GM12878 (cell line): ENCODE measurements at regions not wholly inside any gene's neighbourhood (a gene's known extent, or its start where the extent isn't known, plus 50 kb on each side); places are given as distances from the start of the nearest gene placed in this dataset.

ENCODE experiments used
- ATAC-seq: fragments of 200-7000 bp; cut with Tn5 transposase; 3 replicates; pipeline ENCODE4 v1.9.1; 2020; ENCODE audit warnings: mild to moderate bottlenecking, moderate library complexity
- BruUV-seq: library from RNA; stranded (reverse); fragments of 400-500 nt; replicated peaks from 2 replicates; lab custom pipeline; 2021; lab: Mats Ljungman, UMichigan
- CTCF ChIA-PET: fragments of 300-600 bp; sonication (Branson Sonifier 250); formaldehyde crosslinking; extraction: SDS; loops from one replicate; lab custom pipeline; 2021; ENCODE audit warnings: inconsistent platforms; lab: Yijun Ruan, JAX
- POLR2A ChIA-PET: fragments of 350-600 bp; formaldehyde crosslinking; extraction: SDS; loops from one replicate; lab custom pipeline; 2021; ENCODE audit warnings: inconsistent platforms; lab: Charles Lee
- RAD21 ChIA-PET: fragments of 300-600 bp; sonication (Branson Sonifier 250); formaldehyde crosslinking; loops from one replicate; lab custom pipeline; 2023; ENCODE audit warnings: antibody characterized with exemption; ENCODE audit not compliant: unreplicated experiment; lab: Charles Lee
- SMC1A ChIA-PET: fragments of 300-600 bp; sonication (Branson Sonifier 250); formaldehyde crosslinking; loops from one replicate; lab custom pipeline; 2023; ENCODE audit not compliant: unreplicated experiment, uncharacterized antibody; lab: Charles Lee
- DNase-seq: peaks from one replicate; pipeline ENCODE4 v3.0.0-alpha.2; 2011; ENCODE audit warnings: low read depth, low spot score
- FAIRE-seq: peaks from 3 replicates; lab custom pipeline; 2011; peaks lifted over from hg19 to GRCh38; lab: Jason Lieb, UNC
- H2AFZ ChIP-seq: 2 replicates; pipeline ENCODE4 v1.6.0; 2011; ENCODE audit warnings: low read depth, low read length, control low read depth; ENCODE audit not compliant: control insufficient read depth
- H3K27ac ChIP-seq: 2 replicates; pipeline ENCODE4 v1.5.1; 2011; ENCODE audit warnings: control low read depth; ENCODE audit not compliant: control insufficient read depth, insufficient read depth
- H3K27me3 ChIP-seq, 2 experiments: replicated peaks in 1 of 2; 2 replicates each; pipeline versions ENCODE4 v1.6.0 to v1.6.1; 2011; ENCODE audit warnings: low read length in 1 of 2; ENCODE audit not compliant: control insufficient read depth in 2 of 2, insufficient read depth in 2 of 2
- H3K36me3 ChIP-seq, 2 experiments: 2 replicates each; pipeline ENCODE4 v1.5.1; 2011; ENCODE audit warnings: low read length in 1 of 2; ENCODE audit not compliant: control insufficient read depth in 2 of 2, insufficient read depth in 2 of 2
- H3K4me1 ChIP-seq: 2 replicates; pipeline ENCODE4 v1.6.1; 2011; ENCODE audit warnings: mild to moderate bottlenecking, low read length, moderate library complexity, mixed read lengths; ENCODE audit not compliant: control insufficient read depth, insufficient read depth
- H3K4me2 ChIP-seq: 2 replicates; pipeline ENCODE4 v1.6.0; 2011; ENCODE audit warnings: control low read depth; ENCODE audit not compliant: control insufficient read depth, insufficient read depth
- H3K4me3 ChIP-seq: fragments of 200-600 bp; sonication (generic); 2 replicates; pipeline ENCODE4 v1.5.1; 2016
- H3K79me2 ChIP-seq: 2 replicates; pipeline ENCODE4 v1.6.0; 2011; ENCODE audit warnings: low read length; ENCODE audit not compliant: control insufficient read depth, insufficient read depth
- H3K9ac ChIP-seq: 2 replicates; pipeline ENCODE4 v1.8.0; 2011; ENCODE audit warnings: low read length, control low read depth, mixed read lengths; ENCODE audit not compliant: control insufficient read depth, insufficient read depth
- H3K9me3 ChIP-seq: replicated peaks from 3 replicates; pipeline ENCODE4 v1.5.1; 2011; ENCODE audit warnings: mild to moderate bottlenecking, low read length; ENCODE audit not compliant: control insufficient read depth, insufficient read depth
- H4K20me1 ChIP-seq: 2 replicates; pipeline ENCODE4 v1.6.0; 2011; ENCODE audit not compliant: control insufficient read depth, insufficient read depth
- ASH2L ChIP-seq: fragments of 300-600, 200-600 bp; sonication (generic); IDR thresholded peaks from 2 replicates; pipeline ENCODE4 v1.6.1; 2017; ENCODE audit warnings: low read depth, mild to moderate bottlenecking, borderline replicate concordance
- CEBPB ChIP-seq, 2 experiments: fragments of 150-350 bp in 1 of 2; IDR thresholded peaks; 2 replicates each; pipeline ENCODE4 v1.6.1; 2012 to 2014; ENCODE audit warnings: low read depth in 2 of 2, low read length in 2 of 2, borderline replicate concordance in 1 of 2, inconsistent platforms in 1 of 2
- FOS ChIP-seq: IDR thresholded peaks from 3 replicates; pipeline ENCODE4 v1.6.1; 2011; ENCODE audit warnings: borderline replicate concordance; ENCODE audit not compliant: insufficient read length; ENCODE audit errors: extremely low read depth
- HDGF ChIP-seq: fragments of 450-650 bp; IDR thresholded peaks from 2 replicates; pipeline ENCODE4 v1.6.1; 2016; ENCODE audit warnings: antibody characterized with exemption
- TBL1XR1 ChIP-seq: IDR thresholded peaks from 2 replicates; pipeline ENCODE4 v1.6.1; 2012; ENCODE audit warnings: low read depth, low read length, improper control_type of control experiment
- WGBS: methylation state at CpG from one replicate; pipeline ENCODE4 v1.1.6; 2016; ENCODE audit warnings: low lambda C conversion rate; ENCODE audit not compliant: insufficient replicate concordance, insufficient coverage; ENCODE audit errors: missing lambda C conversion rate; 5-methylcytosine and 5-hydroxymethylcytosine counted together
- in situ Hi-C: fragments of 300-500 bp; cut with MboI; formaldehyde crosslinking; loops from 9 replicates; pipeline ENCODE4 v1.14.3; 2018; ENCODE audit warnings: mixed read lengths
- intact Hi-C: fragments of 100-400 bp; cut with micrococcal nuclease; formaldehyde crosslinking; loops from one replicate; pipeline ENCODE4 v1.14.2; 2022; ENCODE audit not compliant: unreplicated experiment
- TF ChIP-seq, protein P1 (sequence below): fragments of 450-650 bp; conservative IDR thresholded peaks from 2 replicates; pipeline ENCODE4 v1.6.1; 2017; ENCODE audit warnings: mild to moderate bottlenecking, moderate library complexity
- TF ChIP-seq, protein P2 (sequence below): IDR thresholded peaks from 2 replicates; pipeline ENCODE4 v1.6.1; 2012; ENCODE audit warnings: improper control_type of control experiment, low read depth, low read length; ENCODE audit not compliant: insufficient replicate concordance
- TF ChIP-seq, protein P3 (sequence below): fragments of 450-650 bp; IDR thresholded peaks from 2 replicates; pipeline ENCODE4 v1.6.1; 2017; ENCODE audit warnings: borderline replicate concordance
- TF ChIP-seq, protein P4 (sequence below): fragments of 450-650 bp; IDR thresholded peaks from 2 replicates; pipeline ENCODE4 v1.6.1; 2018; ENCODE audit warnings: mild to moderate bottlenecking, low read depth, moderate library complexity; ENCODE audit not compliant: partially characterized antibody

DNA sequence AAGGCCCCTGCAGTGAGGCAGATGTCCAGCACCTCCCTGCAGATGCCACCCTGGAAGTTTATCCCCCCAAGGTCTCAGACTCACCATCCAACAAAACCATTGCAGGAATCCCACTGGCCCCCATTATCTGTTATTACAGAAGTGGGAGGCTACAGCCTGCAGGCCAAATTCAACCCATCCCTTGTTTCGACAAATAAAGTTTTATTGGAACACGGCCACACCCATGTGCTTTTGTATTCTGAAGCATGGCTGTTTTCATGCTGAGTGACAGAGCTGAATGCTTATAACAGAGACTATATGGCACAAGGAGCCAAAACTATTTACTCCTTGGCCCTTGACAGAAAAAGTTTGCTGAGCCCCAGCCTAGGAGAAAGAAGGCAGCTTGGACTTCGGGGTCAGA lies 428.8 kb downstream of the CDK5RAP2 start:
- FAIRE-seq (no peak), DNase-seq (no peak), ATAC-seq (no peak)
- no peaks in the 10 kb centered on the region for H3K9me3 ChIP-seq
- intact Hi-C loops, result no loop called here
- H3K4me2 ChIP-seq, result no peak overlapping the region
- H3K79me2 ChIP-seq, result no peaks in the 10 kb centered on the region
- H3K4me1 ChIP-seq, result no peaks in the 10 kb centered on the region
- no peaks in the 10 kb centered on the region for H3K27me3 ChIP-seq
- H3K9ac ChIP-seq, result no peak overlapping the region
- H3K4me3 ChIP-seq, result no peak overlapping the region
- H4K20me1 ChIP-seq, result no peaks in the 10 kb centered on the region
- no TSS peak for BruUV-seq
- ChIA-PET POLR2A (no interaction called here), SMC1A (interaction anchor here (0.6 kb wide), 1 partner anchor 172 kb away, joined by 5 read pairs; no protein-coding TSS in a partner anchor), RAD21 (no interaction called here), CTCF (no interaction called here)
- H3K27ac ChIP-seq, result no peak overlapping the region
- WGBS, result 33% methylated on average over 3 of the region's 3 CpGs
- no peak overlapping the region for H2AFZ ChIP-seq
- in situ Hi-C loops, result no loop called here
- no peaks in the 10 kb centered on the region for H3K36me3 ChIP-seq
- TF ChIP-seq, protein P1, sequence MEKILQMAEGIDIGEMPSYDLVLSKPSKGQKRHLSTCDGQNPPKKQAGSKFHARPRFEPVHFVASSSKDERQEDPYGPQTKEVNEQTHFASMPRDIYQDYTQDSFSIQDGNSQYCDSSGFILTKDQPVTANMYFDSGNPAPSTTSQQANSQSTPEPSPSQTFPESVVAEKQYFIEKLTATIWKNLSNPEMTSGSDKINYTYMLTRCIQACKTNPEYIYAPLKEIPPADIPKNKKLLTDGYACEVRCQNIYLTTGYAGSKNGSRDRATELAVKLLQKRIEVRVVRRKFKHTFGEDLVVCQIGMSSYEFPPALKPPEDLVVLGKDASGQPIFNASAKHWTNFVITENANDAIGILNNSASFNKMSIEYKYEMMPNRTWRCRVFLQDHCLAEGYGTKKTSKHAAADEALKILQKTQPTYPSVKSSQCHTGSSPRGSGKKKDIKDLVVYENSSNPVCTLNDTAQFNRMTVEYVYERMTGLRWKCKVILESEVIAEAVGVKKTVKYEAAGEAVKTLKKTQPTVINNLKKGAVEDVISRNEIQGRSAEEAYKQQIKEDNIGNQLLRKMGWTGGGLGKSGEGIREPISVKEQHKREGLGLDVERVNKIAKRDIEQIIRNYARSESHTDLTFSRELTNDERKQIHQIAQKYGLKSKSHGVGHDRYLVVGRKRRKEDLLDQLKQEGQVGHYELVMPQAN, result no peak
- TF ChIP-seq ASH2L, result no peak
- TF ChIP-seq, protein P2, sequence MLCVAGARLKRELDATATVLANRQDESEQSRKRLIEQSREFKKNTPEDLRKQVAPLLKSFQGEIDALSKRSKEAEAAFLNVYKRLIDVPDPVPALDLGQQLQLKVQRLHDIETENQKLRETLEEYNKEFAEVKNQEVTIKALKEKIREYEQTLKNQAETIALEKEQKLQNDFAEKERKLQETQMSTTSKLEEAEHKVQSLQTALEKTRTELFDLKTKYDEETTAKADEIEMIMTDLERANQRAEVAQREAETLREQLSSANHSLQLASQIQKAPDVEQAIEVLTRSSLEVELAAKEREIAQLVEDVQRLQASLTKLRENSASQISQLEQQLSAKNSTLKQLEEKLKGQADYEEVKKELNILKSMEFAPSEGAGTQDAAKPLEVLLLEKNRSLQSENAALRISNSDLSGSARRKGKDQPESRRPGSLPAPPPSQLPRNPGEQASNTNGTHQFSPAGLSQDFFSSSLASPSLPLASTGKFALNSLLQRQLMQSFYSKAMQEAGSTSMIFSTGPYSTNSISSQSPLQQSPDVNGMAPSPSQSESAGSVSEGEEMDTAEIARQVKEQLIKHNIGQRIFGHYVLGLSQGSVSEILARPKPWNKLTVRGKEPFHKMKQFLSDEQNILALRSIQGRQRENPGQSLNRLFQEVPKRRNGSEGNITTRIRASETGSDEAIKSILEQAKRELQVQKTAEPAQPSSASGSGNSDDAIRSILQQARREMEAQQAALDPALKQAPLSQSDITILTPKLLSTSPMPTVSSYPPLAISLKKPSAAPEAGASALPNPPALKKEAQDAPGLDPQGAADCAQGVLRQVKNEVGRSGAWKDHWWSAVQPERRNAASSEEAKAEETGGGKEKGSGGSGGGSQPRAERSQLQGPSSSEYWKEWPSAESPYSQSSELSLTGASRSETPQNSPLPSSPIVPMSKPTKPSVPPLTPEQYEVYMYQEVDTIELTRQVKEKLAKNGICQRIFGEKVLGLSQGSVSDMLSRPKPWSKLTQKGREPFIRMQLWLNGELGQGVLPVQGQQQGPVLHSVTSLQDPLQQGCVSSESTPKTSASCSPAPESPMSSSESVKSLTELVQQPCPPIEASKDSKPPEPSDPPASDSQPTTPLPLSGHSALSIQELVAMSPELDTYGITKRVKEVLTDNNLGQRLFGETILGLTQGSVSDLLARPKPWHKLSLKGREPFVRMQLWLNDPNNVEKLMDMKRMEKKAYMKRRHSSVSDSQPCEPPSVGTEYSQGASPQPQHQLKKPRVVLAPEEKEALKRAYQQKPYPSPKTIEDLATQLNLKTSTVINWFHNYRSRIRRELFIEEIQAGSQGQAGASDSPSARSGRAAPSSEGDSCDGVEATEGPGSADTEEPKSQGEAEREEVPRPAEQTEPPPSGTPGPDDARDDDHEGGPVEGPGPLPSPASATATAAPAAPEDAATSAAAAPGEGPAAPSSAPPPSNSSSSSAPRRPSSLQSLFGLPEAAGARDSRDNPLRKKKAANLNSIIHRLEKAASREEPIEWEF, result no peak
- TF ChIP-seq, protein P3, sequence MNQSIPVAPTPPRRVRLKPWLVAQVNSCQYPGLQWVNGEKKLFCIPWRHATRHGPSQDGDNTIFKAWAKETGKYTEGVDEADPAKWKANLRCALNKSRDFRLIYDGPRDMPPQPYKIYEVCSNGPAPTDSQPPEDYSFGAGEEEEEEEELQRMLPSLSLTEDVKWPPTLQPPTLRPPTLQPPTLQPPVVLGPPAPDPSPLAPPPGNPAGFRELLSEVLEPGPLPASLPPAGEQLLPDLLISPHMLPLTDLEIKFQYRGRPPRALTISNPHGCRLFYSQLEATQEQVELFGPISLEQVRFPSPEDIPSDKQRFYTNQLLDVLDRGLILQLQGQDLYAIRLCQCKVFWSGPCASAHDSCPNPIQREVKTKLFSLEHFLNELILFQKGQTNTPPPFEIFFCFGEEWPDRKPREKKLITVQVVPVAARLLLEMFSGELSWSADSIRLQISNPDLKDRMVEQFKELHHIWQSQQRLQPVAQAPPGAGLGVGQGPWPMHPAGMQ, result no peak
- no peak for TF ChIP-seq HDGF
- TF ChIP-seq, protein P4, sequence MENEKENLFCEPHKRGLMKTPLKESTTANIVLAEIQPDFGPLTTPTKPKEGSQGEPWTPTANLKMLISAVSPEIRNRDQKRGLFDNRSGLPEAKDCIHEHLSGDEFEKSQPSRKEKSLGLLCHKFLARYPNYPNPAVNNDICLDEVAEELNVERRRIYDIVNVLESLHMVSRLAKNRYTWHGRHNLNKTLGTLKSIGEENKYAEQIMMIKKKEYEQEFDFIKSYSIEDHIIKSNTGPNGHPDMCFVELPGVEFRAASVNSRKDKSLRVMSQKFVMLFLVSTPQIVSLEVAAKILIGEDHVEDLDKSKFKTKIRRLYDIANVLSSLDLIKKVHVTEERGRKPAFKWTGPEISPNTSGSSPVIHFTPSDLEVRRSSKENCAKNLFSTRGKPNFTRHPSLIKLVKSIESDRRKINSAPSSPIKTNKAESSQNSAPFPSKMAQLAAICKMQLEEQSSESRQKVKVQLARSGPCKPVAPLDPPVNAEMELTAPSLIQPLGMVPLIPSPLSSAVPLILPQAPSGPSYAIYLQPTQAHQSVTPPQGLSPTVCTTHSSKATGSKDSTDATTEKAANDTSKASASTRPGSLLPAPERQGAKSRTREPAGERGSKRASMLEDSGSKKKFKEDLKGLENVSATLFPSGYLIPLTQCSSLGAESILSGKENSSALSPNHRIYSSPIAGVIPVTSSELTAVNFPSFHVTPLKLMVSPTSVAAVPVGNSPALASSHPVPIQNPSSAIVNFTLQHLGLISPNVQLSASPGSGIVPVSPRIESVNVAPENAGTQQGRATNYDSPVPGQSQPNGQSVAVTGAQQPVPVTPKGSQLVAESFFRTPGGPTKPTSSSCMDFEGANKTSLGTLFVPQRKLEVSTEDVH, result no peak
- no peak for TF ChIP-seq FOS
- no peak for TF ChIP-seq TBL1XR1
- no peak for TF ChIP-seq CEBPB (IDR thresholded peaks at IDR 0.05; ENCODE audit: borderline replicate concordance in 1 of 2, low read depth in 2 of 2, low read length in 2 of 2)
